Lower leg skin (tissue), 3 donors: ENCODE measurements at regions not wholly inside any gene's neighbourhood (a gene's known extent, or its start where the extent isn't known, plus 50 kb on each side); places are given as distances from the start of the nearest gene placed in this dataset.

Source experiments
- CTCF ChIP-seq, 3 donors: fragments of 450-650 bp; IDR thresholded peaks; one replicate each; pipeline ENCODE4 v1.5.1; 2016; ENCODE audit warnings: antibody characterized with exemption in 3 of 3, mild to moderate bottlenecking in 3 of 3, moderate library complexity in 2 of 3
- POLR2A ChIP-seq, 2 donors: fragments of 450-650 bp; IDR thresholded peaks; one replicate each; pipeline ENCODE4 v1.6.1; 2016 to 2017; ENCODE audit warnings: antibody characterized with exemption in 2 of 2, mild to moderate bottlenecking in 1 of 2, moderate library complexity in 1 of 2

- TF ChIP-seq CTCF (IDR thresholded peaks at IDR 0.05), result no peak
- TF ChIP-seq POLR2A (IDR thresholded peaks at IDR 0.05), result no peak
Observed at GRCh38 chr14:28142400-28143015, 624.1 kb upstream of the FOXG1 start.
